ENCODE measurements at regions not wholly inside any gene's neighbourhood (a gene's known extent, or its start where the extent isn't known, plus 50 kb on each side); places are given as distances from the start of the nearest gene placed in this dataset.
"Not testable (repeated sequence)": the region's sequence is repeated elsewhere in the genome, so short reads cannot be mapped to it uniquely, and the experiment has no call there.

GRCh38 chr12:131464081-131464480 lies 246.8 kb upstream of the SFSWAP start:
- H3K9me3 Mint-ChIP-seq, result no peaks in the 10 kb centered on the region
- no peak for DNase-seq
- no peaks in the 10 kb centered on the region for H3K4me1 Mint-ChIP-seq
- peaks cover 0 to 10% (median 3%) of the 10 kb centered on the region in 3 donors for H3K27me3 Mint-ChIP-seq (ENCODE audit: low read depth in 3 of 3)
- H3K27ac Mint-ChIP-seq, result no peak overlapping the region
- H3K36me3 Mint-ChIP-seq, result no peaks in the 10 kb centered on the region
- no peak overlapping the region for H3K4me3 Mint-ChIP-seq

DNA sequence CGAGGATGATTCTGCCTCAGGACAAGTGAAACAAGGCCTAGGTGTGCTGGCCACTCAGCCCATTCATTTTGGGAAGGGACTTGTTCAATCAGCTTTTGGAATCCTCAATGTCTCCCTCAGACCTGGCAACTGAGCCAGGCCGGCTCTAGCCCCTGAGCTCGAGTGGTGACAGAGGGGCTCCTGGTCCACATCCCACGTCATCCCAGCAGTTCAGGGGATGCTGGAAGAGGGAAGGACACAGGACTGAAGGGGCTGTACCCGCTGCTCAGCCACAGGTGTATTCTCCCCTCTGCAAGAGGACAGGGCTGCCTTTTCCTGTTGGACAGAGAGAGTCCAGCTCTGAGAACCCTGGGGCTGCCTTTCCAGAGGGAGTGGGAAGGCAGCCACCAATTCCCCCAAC lies 244.6 kb upstream of the SFSWAP start:
- Mint-ChIP-seq H3K4me1 (no peaks in the 10 kb centered on the region), H3K9me3 (no peaks in the 10 kb centered on the region), H3K4me3 (no peak overlapping the region), H3K27ac (no peak overlapping the region), H3K27me3 (ENCODE audit: low read depth in 3 of 3) (peaks cover 0 to 3% (median 3%) of the 10 kb centered on the region in 3 donors), H3K36me3 (no peaks in the 10 kb centered on the region)
- DNase-seq, result no peak

DNA sequence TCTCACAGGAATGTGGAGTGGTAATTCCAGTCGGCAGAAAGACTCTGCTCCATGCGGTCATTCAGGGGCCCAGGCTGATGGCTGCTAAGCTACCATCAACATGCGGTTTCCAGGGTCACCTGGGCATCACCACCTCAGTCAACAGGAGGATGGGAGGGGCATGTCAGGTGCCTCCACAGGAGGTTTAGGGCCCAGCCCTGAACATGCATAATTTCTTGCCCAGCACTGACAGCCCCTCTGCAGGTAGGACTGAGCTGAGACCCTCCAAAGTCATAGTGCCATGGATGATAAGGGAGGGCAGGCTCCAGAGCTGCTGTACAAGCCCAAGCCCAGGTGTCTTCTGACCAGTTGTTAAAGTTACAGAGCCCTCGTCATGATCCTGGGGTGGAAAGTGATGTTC lies 244.0 kb upstream of the SFSWAP start:
- H3K4me1 Mint-ChIP-seq, result no peaks in the 10 kb centered on the region
- no peak overlapping the region for H3K4me3 Mint-ChIP-seq
- H3K9me3 Mint-ChIP-seq, result no peaks in the 10 kb centered on the region
- no peaks in the 10 kb centered on the region for H3K36me3 Mint-ChIP-seq
- peaks cover 0 to 3% (median 3%) of the 10 kb centered on the region in 3 donors for H3K27me3 Mint-ChIP-seq (ENCODE audit: low read depth in 3 of 3)
- no peak for DNase-seq
- H3K27ac Mint-ChIP-seq, result no peak overlapping the region

DNA sequence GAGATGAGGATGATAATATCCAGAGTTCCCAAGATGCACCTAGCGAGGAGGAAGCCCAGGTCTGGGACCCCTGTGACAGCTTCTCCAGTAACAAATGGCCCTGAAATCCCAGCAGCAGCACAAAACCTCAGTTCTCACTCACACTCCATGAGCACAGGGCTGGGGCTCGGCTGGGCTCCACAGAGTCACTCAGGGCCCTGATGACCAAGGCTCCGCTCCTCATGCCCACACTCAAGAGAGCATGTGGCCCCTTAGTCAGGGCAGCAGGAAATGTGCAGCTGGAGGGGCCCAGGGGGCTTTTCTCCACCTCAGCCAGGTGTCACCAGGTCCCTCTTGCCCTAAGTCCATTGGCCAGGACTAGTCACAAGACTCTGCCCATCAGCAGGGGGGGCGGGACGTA lies 242.7 kb upstream of the SFSWAP start:
- Mint-ChIP-seq H3K4me1 (no peaks in the 10 kb centered on the region), H3K36me3 (no peaks in the 10 kb centered on the region), H3K4me3 (no peak overlapping the region), H3K27ac (no peak overlapping the region), H3K27me3 (ENCODE audit: low read depth in 3 of 3) (peaks cover 0 to 3% (median 3%) of the 10 kb centered on the region in 3 donors), H3K9me3 (no peaks in the 10 kb centered on the region)
- DNase-seq, result no peak

GRCh38 chr12:131469945-131470344 lies 240.9 kb upstream of the SFSWAP start:
- not testable (repeated sequence) for H3K36me3 Mint-ChIP-seq, H3K9me3 Mint-ChIP-seq

DNA sequence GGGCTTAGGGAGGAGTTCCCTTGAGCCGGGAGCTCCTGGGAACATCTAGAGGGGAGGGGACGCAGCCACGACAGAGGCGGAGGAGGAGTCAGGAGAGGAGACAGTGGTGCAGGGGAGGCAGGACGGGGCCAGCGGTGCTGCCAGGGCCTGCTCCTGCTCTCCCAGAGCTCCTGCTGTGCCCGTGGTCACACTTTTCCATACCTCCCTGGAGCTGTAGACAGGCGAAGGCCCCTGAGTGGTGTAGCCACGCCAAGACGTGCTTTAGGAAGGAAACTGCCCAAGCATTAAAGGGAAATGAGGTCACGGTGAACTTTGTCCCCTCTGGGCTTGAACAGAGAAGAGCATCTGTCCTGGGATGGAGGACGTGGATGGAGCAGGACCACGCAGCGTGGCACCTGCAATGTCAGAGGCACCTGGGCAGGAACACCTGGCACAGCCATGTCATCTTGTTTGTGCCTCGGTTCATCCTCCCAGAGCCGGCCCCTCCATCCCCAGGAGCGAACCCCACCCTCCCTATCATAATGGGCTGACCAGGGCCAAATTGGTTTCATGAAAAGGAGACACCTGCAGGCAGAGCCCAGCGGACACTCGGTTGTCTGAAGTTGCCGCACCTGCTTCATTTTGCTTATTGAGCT lies 239.5 kb upstream of the SFSWAP start:
- H3K27me3 Mint-ChIP-seq (ENCODE audit: low read depth in 3 of 3), result peaks cover 0 to 3% (median 0%) of the 10 kb centered on the region in 3 donors
- no peak overlapping the region for H3K27ac Mint-ChIP-seq
- no peaks in the 10 kb centered on the region for H3K36me3 Mint-ChIP-seq
- peak overlapping the region in 1 of 5 donors; percentile 22 for H3K4me3 Mint-ChIP-seq
- H3K9me3 Mint-ChIP-seq, result no peaks in the 10 kb centered on the region
- peaks cover 7 to 13% of the 10 kb centered on the region in 2 donors for H3K4me1 Mint-ChIP-seq
- DNase-seq, result no peak

More at GRCh38 chr12:131469945-131470344, 240.9 kb upstream of the SFSWAP start:
- H3K27me3 Mint-ChIP-seq (ENCODE audit: low read depth in 3 of 3); H3K4me3 Mint-ChIP-seq; DNase-seq; H3K27ac Mint-ChIP-seq: not testable (repeated sequence)
- H3K4me1 Mint-ChIP-seq, result peaks cover 7 to 13% of the 10 kb centered on the region in 2 donors

DNA sequence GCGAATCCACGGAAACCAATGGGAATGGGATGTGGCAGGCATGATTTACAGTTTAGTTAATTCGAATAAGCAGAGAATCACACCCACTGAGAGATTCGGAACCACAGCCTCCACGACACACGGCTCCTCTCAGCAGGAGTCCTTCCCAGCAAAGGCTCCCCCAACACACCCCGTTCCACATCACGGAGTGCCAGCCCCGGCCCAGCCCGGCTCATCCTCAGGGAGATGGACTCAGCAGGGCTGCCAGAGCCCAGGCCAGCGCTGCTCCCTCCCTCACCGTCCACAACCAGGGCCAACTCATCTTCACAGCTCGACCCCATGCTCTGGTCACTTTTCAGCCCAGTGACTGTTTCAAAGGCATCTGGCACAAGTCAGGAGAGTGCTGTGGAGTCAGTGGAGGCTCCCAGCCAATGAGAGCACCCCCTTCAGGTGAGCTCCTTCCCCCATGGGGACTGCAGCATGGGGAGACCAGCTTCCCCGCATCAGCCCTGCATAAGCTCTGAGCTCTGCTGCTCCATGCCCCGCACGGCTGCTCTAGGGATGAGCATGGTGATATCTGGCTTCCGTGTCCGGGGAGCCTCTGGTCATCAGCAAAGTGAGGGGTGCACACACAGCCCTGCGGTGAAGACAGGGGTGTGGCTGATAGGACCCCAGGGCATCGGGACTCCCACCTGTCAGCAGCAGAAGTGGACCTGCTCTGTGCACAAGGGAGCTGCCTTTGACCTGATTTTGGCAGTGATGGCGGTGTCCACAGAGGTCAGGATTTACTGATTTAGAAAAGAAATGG lies 238.8 kb upstream of the SFSWAP start:
- Mint-ChIP-seq H3K27ac (no peak overlapping the region), H3K4me3 (no peak overlapping the region), H3K4me1 (peaks cover 7 to 13% of the 10 kb centered on the region in 2 donors), H3K36me3 (no peaks in the 10 kb centered on the region), H3K27me3 (ENCODE audit: low read depth in 3 of 3) (peaks cover 0 to 1% (median 0%) of the 10 kb centered on the region in 3 donors), H3K9me3 (no peaks in the 10 kb centered on the region)
- no peak for DNase-seq

DNA sequence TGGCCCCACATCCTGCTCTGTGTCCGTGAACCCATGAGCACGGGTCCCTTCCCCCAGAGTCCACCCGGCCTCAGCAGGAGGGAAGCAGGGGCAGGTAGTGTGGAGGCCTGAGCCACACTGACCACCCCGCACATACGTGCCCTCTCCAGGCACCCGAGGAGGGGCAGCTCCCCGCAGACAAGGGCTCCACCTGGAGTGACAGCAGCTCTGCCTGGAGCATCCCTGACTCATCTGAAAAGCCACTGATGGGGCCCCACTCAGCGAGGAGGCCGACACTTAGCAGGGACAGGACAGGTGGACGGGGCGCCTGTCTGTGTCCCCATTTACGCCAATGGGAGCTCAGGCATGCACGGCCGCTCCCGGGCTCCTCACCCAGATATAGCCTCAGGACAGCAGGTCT lies 237.6 kb upstream of the SFSWAP start:
- DNase-seq, result no peak
- H3K9me3 Mint-ChIP-seq, result no peaks in the 10 kb centered on the region
- H3K27ac Mint-ChIP-seq, result no peak overlapping the region
- H3K36me3 Mint-ChIP-seq, result no peaks in the 10 kb centered on the region
- H3K27me3 Mint-ChIP-seq (ENCODE audit: low read depth in 3 of 3), result no peaks in the 10 kb centered on the region
- H3K4me3 Mint-ChIP-seq, result no peak overlapping the region
- H3K4me1 Mint-ChIP-seq, result peaks cover 7 to 13% of the 10 kb centered on the region in 2 donors

GRCh38 chr12:131473741-131474709 lies 236.9 kb upstream of the SFSWAP start:
- Mint-ChIP-seq H3K4me1 (peaks cover 7 to 13% of the 10 kb centered on the region in 2 donors), H3K36me3 (no peaks in the 10 kb centered on the region), H3K27ac (no peak overlapping the region), H3K4me3 (peak overlapping the region in 1 of 5 donors; percentile 55), H3K27me3 (ENCODE audit: low read depth in 3 of 3) (no peaks in the 10 kb centered on the region), H3K9me3 (no peaks in the 10 kb centered on the region)
- no peak for DNase-seq

- H3K36me3 Mint-ChIP-seq; H3K4me3 Mint-ChIP-seq; DNase-seq; H3K27me3 Mint-ChIP-seq (ENCODE audit: low read depth in 3 of 3); H3K9me3 Mint-ChIP-seq; H3K27ac Mint-ChIP-seq: not testable (repeated sequence)
- H3K4me1 Mint-ChIP-seq, result peaks cover 7 to 13% of the 10 kb centered on the region in 2 donors
Measured at GRCh38 chr12:131475012-131475411, 235.9 kb upstream of the SFSWAP start.

- DNase-seq, result no peak
- Mint-ChIP-seq H3K36me3 (no peaks in the 10 kb centered on the region), H3K9me3 (no peaks in the 10 kb centered on the region), H3K4me1 (peaks cover 7 to 13% of the 10 kb centered on the region in 2 donors), H3K4me3 (no peak overlapping the region), H3K27ac (no peak overlapping the region), H3K27me3 (ENCODE audit: low read depth in 3 of 3) (peaks cover 0 to 2% (median 0%) of the 10 kb centered on the region in 3 donors)
Measured at GRCh38 chr12:131477613-131478012, 233.3 kb upstream of the SFSWAP start.

GRCh38 chr12:131478468-131478867 lies 232.4 kb upstream of the SFSWAP start:
- Mint-ChIP-seq H3K36me3 (no peaks in the 10 kb centered on the region), H3K4me1 (peaks cover 6 to 12% of the 10 kb centered on the region in 2 donors), H3K4me3 (no peak overlapping the region), H3K9me3 (no peaks in the 10 kb centered on the region), H3K27ac (no peak overlapping the region), H3K27me3 (ENCODE audit: low read depth in 3 of 3) (peaks cover 0 to 2% (median 0%) of the 10 kb centered on the region in 3 donors)
- DNase-seq, result no peak

GRCh38 chr12:131482199-131482598 lies 228.7 kb upstream of the SFSWAP start:
- no peaks in the 10 kb centered on the region for H3K9me3 Mint-ChIP-seq
- H3K4me3 Mint-ChIP-seq, result no peak overlapping the region
- peaks cover 0 to 4% (median 2%) of the 10 kb centered on the region in 3 donors for H3K27me3 Mint-ChIP-seq (ENCODE audit: low read depth in 3 of 3)
- no peaks in the 10 kb centered on the region for H3K36me3 Mint-ChIP-seq
- no peak for DNase-seq
- H3K4me1 Mint-ChIP-seq, result no peaks in the 10 kb centered on the region
- no peak overlapping the region for H3K27ac Mint-ChIP-seq

GRCh38 chr12:131482686-131483085 lies 228.2 kb upstream of the SFSWAP start:
- no peak overlapping the region for H3K4me3 Mint-ChIP-seq
- H3K9me3 Mint-ChIP-seq, result no peaks in the 10 kb centered on the region
- H3K27me3 Mint-ChIP-seq (ENCODE audit: low read depth in 3 of 3), result peaks cover 0 to 4% (median 2%) of the 10 kb centered on the region in 3 donors
- no peak overlapping the region for H3K27ac Mint-ChIP-seq
- H3K4me1 Mint-ChIP-seq, result no peaks in the 10 kb centered on the region
- no peak for DNase-seq
- H3K36me3 Mint-ChIP-seq, result no peaks in the 10 kb centered on the region

Measured in immature natural killer cell (primary cell).